Stimulated activated CD8-positive, alpha-beta memory T cell treated with anti-CD3 and anti-CD28 coated beads, Interleukin-15, amount 100 ng/mL, for 4 hours (primary cell): ENCODE measurements at regions not wholly inside any gene's neighbourhood (a gene's known extent, or its start where the extent isn't known, plus 50 kb on each side); places are given as distances from the start of the nearest gene placed in this dataset.

Source experiments
- DNase-seq, 2 donors: peaks; one replicate each; pipeline ENCODE4 v3.0.0-alpha.2; 2020; ENCODE audit warnings: low read depth in 2 of 2

GRCh38 chr10:10351451-10351850, 666.2 kb upstream of the CELF2 start:
- DNase-seq: no peak

- DNase-seq: no peak
Measured at GRCh38 chr10:10353326-10353868, 664.3 kb upstream of the CELF2 start.

- no peak for DNase-seq
Measured at GRCh38 chr10:10359263-10359662, 658.4 kb upstream of the CELF2 start.

GRCh38 chr10:10361301-10361885, 656.3 kb upstream of the CELF2 start:
- DNase-seq: no peak

- no peak for DNase-seq
Measured at GRCh38 chr10:10362800-10363199, 654.9 kb upstream of the CELF2 start.

- DNase-seq: no peak
Measured at GRCh38 chr10:10363217-10363616, 654.5 kb upstream of the CELF2 start.

- DNase-seq: no peak
Measured at GRCh38 chr10:10364902-10365301, 652.8 kb upstream of the CELF2 start.

GRCh38 chr10:10365676-10366075, 652.0 kb upstream of the CELF2 start:
- no peak for DNase-seq

- DNase-seq: no peak
Measured at GRCh38 chr10:10366836-10367235, 650.8 kb upstream of the CELF2 start.

GRCh38 chr10:10367264-10367663, 650.4 kb upstream of the CELF2 start:
- no peak for DNase-seq

- DNase-seq: no peak
Measured at GRCh38 chr10:10368951-10369576, 648.6 kb upstream of the CELF2 start.

- DNase-seq: no peak
Measured at GRCh38 chr10:10385831-10386230, 631.8 kb upstream of the CELF2 start.

- no peak for DNase-seq
Measured at GRCh38 chr10:10389182-10389581, 628.5 kb upstream of the CELF2 start.

- no peak for DNase-seq
Measured at GRCh38 chr10:10392511-10392910, 625.2 kb upstream of the CELF2 start.

GRCh38 chr10:10394933-10395658, 622.6 kb upstream of the CELF2 start:
- no peak for DNase-seq

GRCh38 chr10:10396601-10397000, 621.1 kb upstream of the CELF2 start:
- no peak for DNase-seq

- no peak for DNase-seq
Measured at GRCh38 chr10:10397906-10398305, 619.8 kb upstream of the CELF2 start.

GRCh38 chr10:10403762-10404161, 613.9 kb upstream of the CELF2 start:
- no peak for DNase-seq

- DNase-seq: no peak
Measured at GRCh38 chr10:10417671-10418070, 600.0 kb upstream of the CELF2 start.

- DNase-seq: no peak
Measured at GRCh38 chr10:10418387-10418786, 599.3 kb upstream of the CELF2 start.

GRCh38 chr10:10421071-10421470, 596.6 kb upstream of the CELF2 start:
- DNase-seq: no peak

GRCh38 chr10:10431422-10432066, 586.1 kb upstream of the CELF2 start:
- DNase-seq: no peak
